ENCODE measurements at regions not wholly inside any gene's neighbourhood (a gene's known extent, or its start where the extent isn't known, plus 50 kb on each side); places are given as distances from the start of the nearest gene placed in this dataset.
A peak's percentile ranks its signal among the peaks of the same experiment; 100 is the strongest.

DNA sequence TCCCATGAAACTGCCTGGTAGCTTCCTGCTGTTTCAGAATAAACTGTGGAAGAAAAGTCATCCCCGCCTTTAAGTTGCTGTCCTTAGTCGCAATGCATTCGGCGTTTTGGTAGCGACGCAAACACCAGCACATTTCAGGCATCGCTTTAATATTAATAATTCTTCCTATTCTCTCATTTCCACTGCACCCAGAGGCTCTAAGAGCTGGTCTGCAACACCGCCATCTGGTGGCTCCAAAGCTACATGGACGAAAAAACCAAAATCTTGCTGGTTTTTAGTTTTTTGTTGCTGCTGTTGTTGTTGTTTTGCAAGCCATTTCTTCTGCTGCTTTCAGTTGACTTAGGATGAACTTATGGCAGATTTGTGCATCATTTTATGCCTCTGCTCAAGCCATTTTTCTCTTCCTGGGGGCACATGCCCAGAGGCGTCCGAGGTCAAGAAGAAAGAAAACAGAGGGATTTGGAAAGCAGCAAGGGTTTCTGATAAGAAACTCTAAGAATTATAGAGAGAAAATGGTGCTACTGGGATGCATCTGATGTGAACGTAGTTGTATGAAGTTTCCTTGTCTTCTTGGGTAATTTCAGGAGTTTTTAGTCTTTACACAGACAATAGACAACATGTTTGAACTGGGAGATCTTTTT, 345.4 kb upstream of the KIRREL3 start:
- Mint-ChIP-seq H3K9me3 (peaks cover 9% of the 10 kb centered on the region), H3K4me3 (no peak overlapping the region), H3K27ac (ENCODE audit: unreplicated experiment) (no peak overlapping the region), H3K4me1 (peaks cover 7% of the 10 kb centered on the region), H3K36me3 (ENCODE audit: low read depth) (peaks cover 6% of the 10 kb centered on the region), H3K27me3 (ENCODE audit: low read depth) (no peaks in the 10 kb centered on the region)
- TF ChIP-seq CTCF (conservative IDR thresholded peaks at IDR 0.05) = peak; percentile 86
- peak; percentile 36 for DNase-seq (ENCODE audit: low read depth, low spot score)

DNA sequence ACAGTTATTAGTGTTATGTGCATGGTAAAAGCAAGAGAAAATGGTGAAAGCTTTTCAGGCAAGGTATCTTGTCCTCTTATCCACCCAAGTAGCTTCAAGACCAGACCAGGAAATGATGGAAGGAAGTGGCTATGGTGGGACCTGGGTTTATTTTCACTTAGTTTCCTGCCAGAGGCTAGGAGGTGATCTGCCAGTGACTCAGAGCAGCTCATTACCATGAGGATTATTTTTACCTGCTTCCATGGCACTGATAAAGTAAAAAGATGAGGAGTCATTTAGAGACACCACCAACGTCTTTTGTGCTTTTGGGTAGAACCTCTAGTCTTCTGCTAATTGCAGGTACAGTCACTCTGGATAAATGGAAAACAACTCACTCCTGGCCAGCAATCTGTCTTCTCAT, 339.9 kb upstream of the KIRREL3 start:
- H3K36me3 Mint-ChIP-seq (ENCODE audit: low read depth) = peaks cover 2% of the 10 kb centered on the region
- H3K4me3 Mint-ChIP-seq = no peak overlapping the region
- H3K9me3 Mint-ChIP-seq = peaks cover 2% of the 10 kb centered on the region
- H3K27me3 Mint-ChIP-seq (ENCODE audit: low read depth) = peaks cover 5% of the 10 kb centered on the region
- H3K27ac Mint-ChIP-seq (ENCODE audit: unreplicated experiment) = no peak overlapping the region
- TF ChIP-seq CTCF (conservative IDR thresholded peaks at IDR 0.05) = no peak
- no peaks in the 10 kb centered on the region for H3K4me1 Mint-ChIP-seq
- no peak for DNase-seq (ENCODE audit: low read depth, low spot score)

DNA sequence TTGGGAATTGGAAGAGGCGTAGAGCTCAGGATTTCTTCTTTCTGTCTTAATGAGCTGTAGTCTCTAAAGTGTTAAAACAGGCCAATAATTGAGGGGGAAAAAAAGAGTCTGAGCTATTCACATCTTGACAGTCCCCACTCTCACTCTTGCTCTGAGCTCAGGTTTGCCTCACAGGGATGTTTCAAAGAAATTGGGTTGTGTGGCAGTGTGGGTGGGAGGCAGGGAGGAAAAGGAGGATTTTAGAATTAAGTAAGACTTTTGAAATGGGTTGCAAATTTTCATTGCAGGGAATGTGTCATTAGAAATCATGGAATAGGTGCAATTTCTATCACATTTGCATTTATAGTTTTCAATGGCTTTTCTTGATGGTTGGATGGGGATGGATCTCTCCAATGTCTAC, 338.8 kb upstream of the KIRREL3 start:
- Mint-ChIP-seq H3K27ac (ENCODE audit: unreplicated experiment) (no peak overlapping the region), H3K4me1 (no peaks in the 10 kb centered on the region), H3K9me3 (peaks cover 4% of the 10 kb centered on the region), H3K36me3 (ENCODE audit: low read depth) (peaks cover 3% of the 10 kb centered on the region), H3K27me3 (ENCODE audit: low read depth) (peaks cover 5% of the 10 kb centered on the region), H3K4me3 (no peak overlapping the region)
- no peak for DNase-seq (ENCODE audit: low read depth, low spot score)
- TF ChIP-seq CTCF (conservative IDR thresholded peaks at IDR 0.05) = no peak

DNA sequence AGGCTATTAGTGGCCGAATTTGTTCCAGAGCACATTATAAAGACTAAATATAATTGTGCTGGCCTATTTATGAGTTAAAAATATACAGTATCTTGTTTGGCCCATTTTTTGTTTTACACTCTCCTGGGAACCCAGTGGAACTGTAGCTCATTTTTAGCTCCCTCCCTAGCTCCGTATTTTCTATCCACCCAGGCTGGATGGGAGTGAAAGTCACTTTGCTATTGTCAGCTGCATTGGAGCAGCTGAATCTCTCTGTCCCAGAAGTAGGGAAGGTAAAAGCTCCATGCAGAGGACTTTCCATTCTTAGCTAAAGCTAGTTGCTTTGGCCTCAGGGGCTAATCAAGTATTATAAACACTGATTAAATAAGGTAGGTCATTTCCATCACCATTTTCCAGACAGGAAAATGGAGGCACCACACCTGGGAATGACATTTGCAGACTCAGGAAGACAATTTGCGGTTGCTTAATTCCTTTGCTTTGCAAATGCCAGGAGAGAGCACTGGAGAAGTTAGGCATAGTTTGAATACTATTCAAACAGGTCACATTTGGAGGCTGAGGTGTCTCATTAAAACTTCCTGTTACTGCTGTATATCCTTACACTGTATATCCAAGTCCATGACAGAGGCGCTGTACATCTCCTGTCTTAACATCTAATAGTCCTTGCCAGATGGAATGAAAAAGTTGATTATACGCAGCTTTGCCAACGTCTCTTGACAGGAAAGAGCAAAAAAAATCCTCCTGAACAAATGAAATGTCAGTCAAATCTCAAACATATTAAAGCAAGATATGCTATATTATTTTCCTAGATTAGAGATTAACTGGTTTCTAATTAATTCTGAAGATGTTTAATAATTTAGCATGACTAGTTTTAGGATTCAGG, 338.1 kb upstream of the KIRREL3 start:
- H3K9me3 Mint-ChIP-seq = peaks cover 4% of the 10 kb centered on the region
- peaks cover 5% of the 10 kb centered on the region for H3K27me3 Mint-ChIP-seq (ENCODE audit: low read depth)
- H3K27ac Mint-ChIP-seq (ENCODE audit: unreplicated experiment) = no peak overlapping the region
- no peaks in the 10 kb centered on the region for H3K4me1 Mint-ChIP-seq
- no peak overlapping the region for H3K4me3 Mint-ChIP-seq
- H3K36me3 Mint-ChIP-seq (ENCODE audit: low read depth) = peaks cover 3% of the 10 kb centered on the region
- no peak for DNase-seq (ENCODE audit: low read depth, low spot score)
- TF ChIP-seq CTCF (conservative IDR thresholded peaks at IDR 0.05) = no peak

DNA sequence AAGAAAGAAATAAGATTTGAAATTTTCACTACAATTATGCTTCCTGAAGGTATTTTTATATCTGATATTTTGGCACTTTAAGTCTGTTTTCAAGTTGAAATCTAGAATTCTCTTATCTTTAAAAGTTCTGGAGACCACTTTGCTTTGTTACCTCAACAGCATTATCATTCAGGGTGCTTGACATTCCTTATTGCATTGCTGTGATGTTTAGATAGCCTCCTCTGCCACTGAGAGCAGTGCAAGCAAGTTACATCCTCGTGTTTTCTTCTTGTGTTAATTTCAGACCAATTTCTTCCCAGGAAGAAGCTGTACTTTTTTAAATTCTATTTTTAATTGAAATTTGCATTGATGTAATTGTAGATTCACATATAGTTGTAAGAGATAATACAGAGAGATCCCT, 333.9 kb upstream of the KIRREL3 start:
- Mint-ChIP-seq H3K27ac (ENCODE audit: unreplicated experiment) (no peak overlapping the region), H3K36me3 (ENCODE audit: low read depth) (peaks cover 7% of the 10 kb centered on the region), H3K9me3 (peaks cover 16% of the 10 kb centered on the region), H3K27me3 (ENCODE audit: low read depth) (peaks cover 5% of the 10 kb centered on the region), H3K4me3 (no peak overlapping the region), H3K4me1 (no peaks in the 10 kb centered on the region)
- no peak for DNase-seq (ENCODE audit: low read depth, low spot score)
- no peak for TF ChIP-seq CTCF (conservative IDR thresholded peaks at IDR 0.05)

Measured in neural crest cell (in vitro differentiated cells).